Sigmoid colon (tissue), 4 donors: ENCODE measurements at regions not wholly inside any gene's neighbourhood (a gene's known extent, or its start where the extent isn't known, plus 50 kb on each side); places are given as distances from the start of the nearest gene placed in this dataset.

Experiments used
- CTCF ChIP-seq, 4 experiments: fragments of 450-650 bp in 3 of 4; fragments of 200-600 bp in 1 of 4; IDR thresholded peaks; one replicate each; pipeline ENCODE4 v1.5.1; 2016 to 2019; ENCODE audit warnings: antibody characterized with exemption in 4 of 4, mild to moderate bottlenecking in 3 of 4, moderate library complexity in 2 of 4
- EP300 ChIP-seq, 4 donors: sonication (generic); formaldehyde crosslinking; IDR thresholded peaks; one replicate each; pipeline ENCODE4 v1.6.1; 2017; ENCODE audit warnings: antibody characterized with exemption in 4 of 4
- POLR2A ChIP-seq, 2 donors: fragments of 450-650 bp; IDR thresholded peaks; one replicate each; pipeline ENCODE4 v1.6.1; 2016; ENCODE audit warnings: antibody characterized with exemption in 2 of 2, mild to moderate bottlenecking in 2 of 2, moderate library complexity in 2 of 2
- POLR2AphosphoS5 ChIP-seq, 4 donors: sonication (generic); formaldehyde crosslinking; IDR thresholded peaks; one replicate each; pipeline ENCODE4 v1.6.1; 2017; ENCODE audit warnings: antibody characterized with exemption in 4 of 4

DNA sequence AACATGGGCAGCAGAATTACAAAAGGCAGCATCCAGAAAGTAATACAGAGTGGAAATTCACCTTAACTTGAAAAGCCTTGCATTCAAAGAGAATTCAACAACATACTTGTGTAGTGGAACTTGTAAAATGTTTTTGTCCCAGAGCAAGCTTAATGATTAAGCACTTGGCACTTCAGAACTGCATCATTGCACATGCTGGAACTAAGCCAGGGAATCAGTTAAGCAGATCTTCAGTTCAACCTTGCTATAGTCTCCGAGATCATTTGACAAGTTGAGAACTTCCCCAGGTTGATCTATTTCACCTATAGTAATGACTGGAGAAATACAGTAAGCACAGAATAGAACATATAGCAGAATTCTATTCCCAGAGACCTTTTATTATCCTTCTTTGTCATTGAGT, 1337.2 kb upstream of the NXPH2 start:
- TF ChIP-seq CTCF (IDR thresholded peaks at IDR 0.05): no peak
- no peak for TF ChIP-seq POLR2A (IDR thresholded peaks at IDR 0.05)
- no peak for TF ChIP-seq POLR2AphosphoS5 (IDR thresholded peaks at IDR 0.05)
- TF ChIP-seq EP300 (IDR thresholded peaks at IDR 0.05): no peak
